Glomerular endothelial cell (primary cell): ENCODE measurements at regions not wholly inside any gene's neighbourhood (a gene's known extent, or its start where the extent isn't known, plus 50 kb on each side); places are given as distances from the start of the nearest gene placed in this dataset.
"Not testable (repeated sequence)": the region's sequence is repeated elsewhere in the genome, so short reads cannot be mapped to it uniquely, and the experiment has no call there.

ENCODE experiments used
- DNase-seq: peaks from one replicate; pipeline ENCODE4 v3.0.0-alpha.2; 2011; ENCODE audit warnings: low read depth, low spot score; ENCODE audit errors: extremely low read depth

DNA sequence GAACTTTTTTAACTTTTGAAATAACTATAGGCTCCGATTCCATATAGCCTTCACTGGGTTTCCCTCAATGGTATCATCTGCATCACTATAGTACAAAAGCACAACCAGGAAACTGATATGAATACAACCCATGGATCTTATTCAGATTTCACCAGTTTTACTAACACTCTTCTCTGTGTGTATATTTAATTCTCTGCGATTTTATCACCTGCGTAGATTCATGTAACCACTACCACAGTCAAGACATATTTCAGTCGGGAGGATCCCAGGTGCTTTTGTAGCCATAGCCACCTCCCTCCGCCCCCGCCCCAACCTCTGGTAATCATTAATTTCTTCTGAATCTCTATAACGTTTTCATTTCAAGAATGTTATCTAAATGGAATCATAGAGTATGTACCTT is 82.8 kb upstream of the C7orf33 start:
- DNase-seq, result no peak

DNA sequence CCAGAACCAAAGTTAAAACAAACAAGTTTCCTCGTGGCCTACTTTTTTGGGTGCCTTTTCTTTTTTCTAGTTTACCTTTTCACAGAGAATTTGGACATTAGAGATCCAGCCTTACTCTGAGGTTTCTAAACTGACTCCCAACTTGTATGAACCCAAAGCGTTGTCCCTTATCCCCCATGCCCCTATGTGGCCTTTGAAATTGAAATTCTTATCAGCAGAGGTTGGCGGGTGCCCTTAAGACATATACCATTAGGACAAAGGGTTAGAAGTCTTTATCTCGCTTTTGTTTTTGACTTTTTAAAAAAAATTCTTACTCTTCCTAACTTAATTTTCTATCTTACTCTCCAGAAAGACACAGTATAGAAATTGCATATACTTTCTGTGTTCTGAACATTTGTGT is 76.3 kb upstream of the C7orf33 start:
- no peak for DNase-seq

DNA sequence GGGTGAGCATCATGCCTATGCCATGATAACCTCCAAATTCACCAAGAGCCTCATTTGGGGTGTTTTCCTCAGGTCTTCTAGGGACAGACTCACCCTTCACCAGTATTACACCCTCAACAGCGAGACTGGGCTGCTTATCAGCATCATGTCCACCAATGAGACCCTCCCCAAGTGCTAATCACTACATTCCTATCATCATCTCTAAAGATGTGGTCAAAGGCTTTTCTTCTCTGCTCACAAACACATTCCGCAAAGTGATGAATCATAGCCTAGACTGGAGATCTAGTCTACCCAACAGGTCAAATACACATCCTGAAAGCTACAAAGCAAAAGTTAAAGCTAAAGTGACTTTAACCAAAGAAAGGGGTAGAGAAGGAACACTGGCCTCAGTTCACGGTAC is 75.3 kb upstream of the C7orf33 start:
- DNase-seq, result no peak

DNA sequence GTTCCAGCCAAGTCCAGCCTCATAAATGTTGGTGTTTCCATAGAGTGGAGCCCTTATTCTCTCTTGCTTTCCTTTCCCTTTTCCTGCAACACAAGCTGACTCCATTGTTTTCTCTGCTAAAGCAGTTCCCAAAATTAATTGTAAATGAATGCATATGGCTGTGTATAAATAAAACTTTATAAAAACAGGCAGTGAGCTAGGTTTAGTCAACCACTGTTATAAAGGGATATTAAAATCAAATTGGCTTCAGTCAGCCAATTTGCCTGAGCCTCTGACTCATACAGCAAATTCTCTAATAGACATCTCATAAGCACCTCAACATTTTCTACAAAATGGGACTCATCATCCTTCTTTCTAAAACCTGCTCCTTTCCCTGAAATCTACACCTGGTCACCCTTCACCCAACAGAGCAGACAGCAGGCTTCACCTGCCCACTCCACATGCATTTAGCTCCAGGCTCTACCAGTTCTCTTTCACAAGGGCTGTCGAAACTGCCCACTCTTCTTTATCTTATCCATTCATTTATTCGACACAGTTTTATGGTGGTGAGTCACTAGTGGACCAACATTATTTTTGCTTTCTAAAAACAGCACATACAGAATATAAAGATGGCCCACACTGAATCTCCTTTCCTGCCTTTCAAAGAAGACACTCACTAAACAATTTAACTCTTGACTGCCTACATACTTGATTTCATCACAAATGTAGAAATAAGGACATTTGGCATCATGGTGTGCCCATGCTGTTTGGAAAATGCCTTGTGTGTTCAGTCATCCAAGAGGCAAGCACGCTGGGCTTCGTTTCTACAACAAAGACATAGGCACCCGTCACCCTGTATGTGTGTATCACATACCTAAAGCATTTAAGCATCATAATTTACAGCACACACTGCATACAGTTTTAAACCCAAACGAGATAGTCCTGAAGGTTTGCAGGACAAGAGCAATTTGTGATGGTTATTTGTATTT is 74.6 kb upstream of the C7orf33 start:
- no peak for DNase-seq

DNA sequence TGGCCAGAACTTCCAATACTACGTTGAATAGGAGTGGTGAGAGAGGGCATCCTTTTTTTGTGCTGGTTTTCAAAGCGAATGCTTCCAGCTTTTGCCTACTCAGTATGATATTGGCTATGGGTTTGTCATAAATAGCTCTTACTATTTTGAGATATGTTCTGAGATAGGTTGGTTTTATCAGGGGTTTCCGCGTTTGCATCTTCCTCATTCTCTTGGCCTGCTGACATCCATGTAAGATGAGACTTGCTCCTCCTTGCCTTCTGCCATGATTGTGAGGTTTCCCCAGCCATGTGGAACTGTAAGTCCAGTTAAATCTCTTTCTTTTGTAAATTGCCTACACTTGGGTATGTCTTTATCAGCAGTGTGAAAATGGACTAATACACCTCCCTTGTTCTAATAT is 71.2 kb upstream of the C7orf33 start:
- DNase-seq, result not testable (repeated sequence)

DNA sequence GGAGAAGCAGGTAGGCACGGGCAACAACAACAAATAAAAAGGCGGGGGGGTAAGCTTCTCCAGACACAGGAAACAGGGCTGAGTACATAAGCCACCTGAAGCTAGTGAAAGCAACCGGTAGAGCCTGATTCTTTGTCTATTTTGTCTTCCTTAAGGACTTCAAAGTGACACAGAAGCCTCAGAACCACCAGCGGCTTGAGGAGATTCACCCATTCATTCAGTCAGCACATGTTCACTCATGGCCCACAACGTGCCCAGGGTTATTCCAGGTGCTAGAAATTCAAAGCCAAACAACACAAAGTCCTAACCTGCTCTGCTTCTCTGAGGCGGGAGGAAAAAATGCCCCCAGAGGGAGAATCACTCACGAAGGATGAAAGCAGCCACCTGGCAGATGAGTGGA is 69.3 kb upstream of the C7orf33 start:
- no peak for DNase-seq

DNA sequence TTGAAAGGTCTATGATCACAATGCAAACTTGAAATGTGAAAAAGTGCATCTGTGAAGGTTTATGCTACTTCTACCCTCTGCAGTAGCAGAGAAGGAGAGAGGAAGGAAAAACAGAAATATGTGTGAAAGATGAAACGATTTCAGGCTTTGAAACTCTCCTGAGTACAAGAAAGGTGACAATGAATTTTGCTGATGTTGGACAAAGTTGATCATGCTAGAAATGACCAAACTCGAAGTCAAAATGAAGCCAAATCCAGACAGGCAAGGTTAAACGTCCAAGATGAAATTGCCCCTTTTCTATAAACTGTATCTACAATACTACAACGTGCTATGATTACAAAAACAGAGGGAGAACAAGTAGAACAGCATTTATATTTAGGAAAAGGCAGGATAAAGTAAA is 67.0 kb upstream of the C7orf33 start:
- DNase-seq, result no peak

DNA sequence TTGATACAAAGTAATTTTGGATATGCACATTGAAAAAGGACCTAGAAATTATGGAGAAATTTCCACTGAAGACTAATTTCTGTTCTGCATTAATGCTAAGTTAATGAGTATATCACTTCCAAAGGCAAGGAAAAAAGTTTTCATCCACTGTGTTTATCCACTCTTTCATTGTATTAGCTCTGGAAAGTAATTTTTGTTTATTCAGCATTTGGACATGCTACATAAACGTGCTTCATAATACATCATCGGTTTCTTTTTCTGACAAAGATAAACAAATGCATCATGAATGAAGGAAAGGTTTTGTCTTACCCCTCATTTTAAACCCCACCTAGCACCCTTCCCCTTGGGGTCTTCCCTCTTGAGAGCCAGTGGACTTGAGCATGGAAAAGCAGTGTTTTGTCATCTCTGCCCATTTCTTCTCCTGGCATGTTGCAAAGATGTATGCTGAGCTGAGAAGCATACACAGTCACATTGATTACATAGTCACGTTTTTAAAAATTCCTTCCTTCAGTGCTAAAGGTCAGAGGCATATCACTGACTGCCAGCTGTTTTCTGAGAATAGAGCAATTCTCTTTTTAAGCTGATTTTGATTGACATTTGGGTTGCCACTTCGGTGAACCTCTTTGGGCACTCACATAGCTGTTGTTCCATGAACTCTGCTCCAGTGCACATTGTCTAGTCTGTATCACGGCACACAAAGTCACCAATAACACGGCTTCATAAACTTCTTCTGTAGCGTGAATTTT is 65.9 kb upstream of the C7orf33 start:
- DNase-seq, result no peak

DNA sequence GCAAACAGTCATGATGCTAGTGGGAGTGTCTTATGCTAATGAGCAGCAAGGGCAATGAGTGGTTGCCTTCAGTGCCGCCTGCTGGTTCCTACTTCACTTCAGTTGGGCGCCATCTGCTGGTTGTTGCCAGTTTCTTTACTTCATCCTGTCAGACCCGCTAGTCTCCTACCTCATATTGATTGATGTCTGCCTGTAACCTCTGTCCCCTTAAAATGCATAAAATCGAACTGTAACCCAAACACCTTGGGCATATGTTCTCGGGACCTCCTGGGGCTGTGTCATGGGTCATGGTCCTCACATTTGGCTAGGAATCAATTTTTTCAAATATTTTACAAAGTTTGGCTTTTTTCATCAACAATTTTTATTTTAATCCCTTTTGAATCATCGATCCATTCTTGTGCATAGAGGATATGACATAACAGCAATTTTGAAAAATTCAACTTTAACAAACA is 62.8 kb upstream of the C7orf33 start:
- DNase-seq, result peak; percentile 57

DNA sequence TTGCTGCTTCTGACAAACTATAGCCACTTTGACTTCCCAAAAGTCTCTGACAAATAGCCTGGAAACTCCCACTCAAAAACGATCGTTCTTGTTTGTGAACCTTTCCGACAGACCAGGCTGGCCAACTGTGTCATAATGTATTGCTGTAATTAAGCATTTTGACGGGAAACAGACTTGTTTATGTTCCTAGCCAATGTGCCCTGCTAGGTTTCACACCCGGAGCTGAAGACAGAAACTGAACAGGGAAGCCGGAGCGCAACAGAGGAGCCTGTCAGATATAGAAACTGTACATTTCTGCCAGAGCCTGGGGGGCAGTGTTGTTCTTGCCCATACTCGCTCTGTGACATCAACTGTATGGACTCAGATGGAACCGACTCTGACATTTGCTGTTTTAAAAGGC is 55.3 kb upstream of the C7orf33 start:
- DNase-seq, result no peak

DNA sequence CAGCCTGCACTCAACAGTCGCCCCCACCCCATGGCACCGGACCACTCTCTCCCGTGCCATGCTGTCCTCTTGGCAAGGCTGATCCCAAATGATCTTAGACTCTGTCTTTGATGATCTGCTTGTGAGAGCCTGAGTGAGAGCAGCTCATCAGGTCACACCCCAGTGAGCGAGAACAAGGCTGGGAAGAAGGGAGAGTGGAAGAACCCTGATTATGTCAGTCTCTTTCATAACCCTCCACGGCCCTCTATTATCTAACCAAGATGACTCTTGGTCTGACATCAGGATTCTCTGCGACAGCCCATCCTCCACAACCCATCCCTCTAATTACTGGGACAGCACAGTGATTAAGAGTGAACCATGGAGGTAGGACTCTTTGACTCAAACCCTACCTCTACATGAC is 53.1 kb upstream of the C7orf33 start:
- DNase-seq, result no peak

DNA sequence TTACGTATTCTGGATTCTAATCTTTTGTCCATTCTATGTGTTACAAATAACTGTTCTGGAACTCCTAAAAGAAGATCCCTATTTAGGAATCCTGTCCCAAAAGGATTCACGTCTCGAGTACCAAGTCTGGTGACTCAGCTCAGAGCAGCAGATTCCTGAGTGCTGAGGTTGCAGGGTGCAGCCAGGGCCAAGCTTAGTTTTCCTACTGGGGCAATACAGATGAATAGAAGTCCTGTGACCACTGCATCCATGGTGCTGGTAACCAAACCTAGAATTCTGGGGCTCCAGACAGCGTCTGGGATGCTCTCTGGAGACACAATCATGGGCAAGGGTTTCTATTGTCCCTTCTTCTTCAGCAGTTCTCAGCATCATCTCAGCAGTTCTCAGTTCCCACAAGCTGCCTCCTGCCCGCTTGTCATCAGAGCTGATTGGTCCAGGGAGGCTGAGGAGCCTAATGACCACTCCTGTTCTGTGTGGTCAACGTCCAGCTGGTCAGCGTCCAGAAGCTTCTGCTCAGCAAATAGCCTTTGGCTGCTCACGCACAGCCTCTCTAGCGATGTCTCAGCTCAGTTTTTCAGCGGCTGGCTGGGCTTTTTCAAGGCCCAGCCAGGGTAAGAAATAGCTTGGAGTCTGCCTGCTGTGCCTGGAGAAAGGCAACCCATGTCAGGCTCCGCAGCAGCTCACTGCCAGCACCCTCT is 50.4 kb upstream of the C7orf33 start:
- DNase-seq, result no peak
